OCI-LY7 (cell line): ENCODE measurements at regions not wholly inside any gene's neighbourhood (a gene's known extent, or its start where the extent isn't known, plus 50 kb on each side); places are given as distances from the start of the nearest gene placed in this dataset.

Experiments used
- BruUV-seq: library from RNA; stranded (reverse); fragments of 400-500 nt; replicated peaks from 2 replicates; lab custom pipeline; 2021; lab: Mats Ljungman, UMichigan
- CTCF ChIA-PET: fragments of 300-600 bp; sonication (Branson Sonifier 250); formaldehyde crosslinking; loops from one replicate; lab custom pipeline; 2022; ENCODE audit warnings: antibody characterized with exemption; ENCODE audit not compliant: unreplicated experiment; lab: Charles Lee
- POLR2A ChIA-PET: fragments of 300-600 bp; sonication (Branson Sonifier 250); formaldehyde crosslinking; loops from one replicate; lab custom pipeline; 2022; ENCODE audit warnings: antibody characterized with exemption; lab: Charles Lee
- DNase-seq: peaks from one replicate; pipeline ENCODE4 v3.0.0-alpha.2; 2015; ENCODE audit warnings: low spot score
- H2AFZ ChIP-seq: fragments of 200-600 bp; sonication (generic), shearing (Covaris generic); 2 replicates; pipeline ENCODE4 v1.6.1; 2014; ENCODE audit warnings: mild to moderate bottlenecking, antibody characterized with exemption, low read length, moderate library complexity
- H3K27ac ChIP-seq: fragments of 200-600 bp; sonication (generic); 2 replicates; pipeline ENCODE4 v1.5.1; 2014; ENCODE audit warnings: mixed run types, low read depth, mild to moderate bottlenecking, moderate library complexity, low read length, inconsistent platforms; ENCODE audit not compliant: poor library complexity, severe bottlenecking
- H3K36me3 ChIP-seq: fragments of 200-600 bp; sonication (generic); 2 replicates; pipeline ENCODE4 v1.6.1; 2014; ENCODE audit warnings: mild to moderate bottlenecking, antibody characterized with exemption, low read length, moderate library complexity, mixed read lengths; ENCODE audit not compliant: insufficient read depth
- H3K4me1 ChIP-seq: fragments of 200-600 bp; sonication (generic); 2 replicates; pipeline ENCODE4 v1.5.1; 2014; ENCODE audit warnings: mild to moderate bottlenecking, low read length; ENCODE audit not compliant: insufficient read depth, poor library complexity, severe bottlenecking
- H3K4me2 ChIP-seq: fragments of 200-600 bp; sonication (generic); 2 replicates; pipeline ENCODE4 v1.6.1; 2014; ENCODE audit warnings: mild to moderate bottlenecking, low read length
- H3K4me3 ChIP-seq: fragments of 200-600 bp; sonication (generic); 2 replicates; pipeline ENCODE4 v1.5.1; 2014; ENCODE audit warnings: mild to moderate bottlenecking, low read depth, low read length; ENCODE audit not compliant: poor library complexity, severe bottlenecking
- H3K79me2 ChIP-seq: fragments of 200-600 bp; sonication (generic); 2 replicates; pipeline ENCODE4 v1.6.1; 2016; ENCODE audit warnings: low read depth, mild to moderate bottlenecking, low read length, moderate library complexity, mixed read lengths; ENCODE audit not compliant: insufficient read depth
- H3K9me2 ChIP-seq: fragments of 200-600 bp; sonication (generic); 2 replicates; pipeline ENCODE4 v1.6.1; 2016; ENCODE audit warnings: mild to moderate bottlenecking, low read length, mixed read lengths; ENCODE audit not compliant: insufficient read depth
- H3K9me3 ChIP-seq: fragments of 200-600 bp; sonication (generic); 2 replicates; pipeline ENCODE4 v1.6.1; 2014; ENCODE audit warnings: mild to moderate bottlenecking, mixed run types, low read length, mixed read lengths
- H4K20me1 ChIP-seq: fragments of 200-600 bp; sonication (generic); 2 replicates; pipeline ENCODE4 v1.6.1; 2014; ENCODE audit warnings: mild to moderate bottlenecking, antibody characterized with exemption, low read length, moderate library complexity, mixed read lengths; ENCODE audit not compliant: insufficient read depth
- EZH2phosphoT487 ChIP-seq: fragments of 200-600 bp; sonication (generic); IDR thresholded peaks from 2 replicates; pipeline ENCODE4 v1.6.1; 2018; ENCODE audit warnings: low read depth, borderline replicate concordance, mild to moderate bottlenecking, mixed run types, antibody characterized with exemption, low read length, moderate library complexity, mixed read lengths
- intact Hi-C: fragments of 100-400 bp; cut with micrococcal nuclease; formaldehyde crosslinking; loops from one replicate; pipeline ENCODE4 v1.10.0; 2022; ENCODE audit not compliant: unreplicated experiment
- TF ChIP-seq, protein P1 (sequence below): fragments of 200-600 bp; sonication (generic); conservative IDR thresholded peaks from 2 replicates; pipeline ENCODE4 v1.5.1; 2014; ENCODE audit warnings: mild to moderate bottlenecking, antibody characterized with exemption, low read length, moderate library complexity, mixed read lengths

DNA sequence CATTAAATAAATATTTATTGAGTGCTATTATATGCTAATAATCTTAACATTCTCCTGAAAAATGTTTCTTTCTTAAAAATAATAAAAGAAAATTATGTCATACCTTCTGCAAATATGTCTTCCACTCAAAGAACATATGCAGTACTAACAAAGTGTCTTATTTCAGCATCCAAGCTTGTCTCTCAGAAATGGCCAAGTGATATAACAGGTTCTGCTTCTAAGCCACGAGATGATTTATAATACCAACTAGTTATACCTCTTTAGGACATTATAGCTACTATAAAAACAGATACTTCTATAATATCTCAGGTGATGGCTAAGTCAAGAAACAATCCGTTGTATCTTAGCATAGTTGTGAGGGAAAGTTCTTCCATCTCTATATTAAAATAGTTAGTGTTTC is 128.1 kb upstream of the ARID2 start:
- no peaks in the 10 kb centered on the region for H3K79me2 ChIP-seq
- H4K20me1 ChIP-seq = no peaks in the 10 kb centered on the region
- no peaks in the 10 kb centered on the region for H3K36me3 ChIP-seq
- H2AFZ ChIP-seq = no peak overlapping the region
- no peaks in the 10 kb centered on the region for H3K9me2 ChIP-seq
- H3K4me2 ChIP-seq = no peak overlapping the region
- CTCF ChIA-PET = no interaction called here
- DNase-seq = no peak
- POLR2A ChIA-PET = no interaction called here
- H3K4me1 ChIP-seq = no peaks in the 10 kb centered on the region
- intact Hi-C loops = no loop called here
- no TSS peak for BruUV-seq
- H3K4me3 ChIP-seq = no peak overlapping the region
- no peak for TF ChIP-seq EZH2phosphoT487
- TF ChIP-seq, protein P1, sequence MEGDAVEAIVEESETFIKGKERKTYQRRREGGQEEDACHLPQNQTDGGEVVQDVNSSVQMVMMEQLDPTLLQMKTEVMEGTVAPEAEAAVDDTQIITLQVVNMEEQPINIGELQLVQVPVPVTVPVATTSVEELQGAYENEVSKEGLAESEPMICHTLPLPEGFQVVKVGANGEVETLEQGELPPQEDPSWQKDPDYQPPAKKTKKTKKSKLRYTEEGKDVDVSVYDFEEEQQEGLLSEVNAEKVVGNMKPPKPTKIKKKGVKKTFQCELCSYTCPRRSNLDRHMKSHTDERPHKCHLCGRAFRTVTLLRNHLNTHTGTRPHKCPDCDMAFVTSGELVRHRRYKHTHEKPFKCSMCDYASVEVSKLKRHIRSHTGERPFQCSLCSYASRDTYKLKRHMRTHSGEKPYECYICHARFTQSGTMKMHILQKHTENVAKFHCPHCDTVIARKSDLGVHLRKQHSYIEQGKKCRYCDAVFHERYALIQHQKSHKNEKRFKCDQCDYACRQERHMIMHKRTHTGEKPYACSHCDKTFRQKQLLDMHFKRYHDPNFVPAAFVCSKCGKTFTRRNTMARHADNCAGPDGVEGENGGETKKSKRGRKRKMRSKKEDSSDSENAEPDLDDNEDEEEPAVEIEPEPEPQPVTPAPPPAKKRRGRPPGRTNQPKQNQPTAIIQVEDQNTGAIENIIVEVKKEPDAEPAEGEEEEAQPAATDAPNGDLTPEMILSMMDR = no peak
- H3K9me3 ChIP-seq = no peaks in the 10 kb centered on the region
- H3K27ac ChIP-seq = no peak overlapping the region

DNA sequence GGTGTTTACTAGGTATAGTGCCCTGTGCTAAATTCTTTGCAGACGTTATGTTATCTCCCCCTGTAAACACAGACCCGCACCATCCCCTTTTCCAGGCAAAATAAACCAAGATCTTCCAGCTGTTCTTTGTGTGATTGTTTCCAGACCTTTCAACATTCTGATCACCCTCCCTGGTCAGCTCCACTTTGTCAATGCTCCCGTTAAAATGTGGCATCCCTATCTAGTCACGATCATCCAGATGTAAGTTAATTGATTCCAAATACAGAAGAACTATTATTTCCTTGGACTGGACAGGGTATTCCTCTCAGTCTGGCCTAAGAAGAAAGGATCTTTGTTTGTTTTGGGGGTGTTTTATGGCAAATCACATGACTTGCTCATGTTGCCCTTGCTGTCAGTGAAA is 127.6 kb upstream of the ARID2 start:
- no peaks in the 10 kb centered on the region for H3K9me2 ChIP-seq
- BruUV-seq = no TSS peak
- no peak overlapping the region for H3K27ac ChIP-seq
- no peak overlapping the region for H3K4me3 ChIP-seq
- H3K36me3 ChIP-seq = no peaks in the 10 kb centered on the region
- ChIA-PET POLR2A (no interaction called here), CTCF (no interaction called here)
- no peaks in the 10 kb centered on the region for H4K20me1 ChIP-seq
- no peaks in the 10 kb centered on the region for H3K79me2 ChIP-seq
- TF ChIP-seq, protein P1 = no peak
- TF ChIP-seq EZH2phosphoT487 = no peak
- no peak for DNase-seq
- intact Hi-C loops = no loop called here
- no peaks in the 10 kb centered on the region for H3K4me1 ChIP-seq
- H3K9me3 ChIP-seq = no peaks in the 10 kb centered on the region
- no peak overlapping the region for H2AFZ ChIP-seq
- H3K4me2 ChIP-seq = no peak overlapping the region

DNA sequence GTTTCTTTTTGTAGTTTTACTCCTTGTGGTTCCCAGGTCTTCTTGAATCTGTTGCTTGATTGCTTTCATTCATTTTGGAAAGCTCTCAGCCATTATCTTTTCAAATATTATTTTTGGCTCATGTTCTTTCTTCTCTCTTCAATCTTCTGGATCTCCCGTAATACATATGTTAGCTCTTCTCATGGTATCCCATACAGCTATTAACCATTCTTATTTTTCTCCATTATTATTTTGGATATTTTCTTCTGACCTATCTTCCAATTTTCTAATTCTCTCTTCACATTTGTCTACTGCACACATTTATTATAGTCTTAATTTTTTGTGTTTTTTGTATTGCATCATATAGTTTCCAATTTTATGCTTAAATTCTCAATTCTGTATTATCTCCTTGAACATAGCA is 123.9 kb upstream of the ARID2 start:
- POLR2A ChIA-PET = interaction anchor here (0.7 kb wide), 1 partner anchor 10 kb away, joined by 3 read pairs; no protein-coding TSS in a partner anchor
- no peaks in the 10 kb centered on the region for H4K20me1 ChIP-seq
- CTCF ChIA-PET = no interaction called here
- H2AFZ ChIP-seq = no peak overlapping the region
- no peak overlapping the region for H3K4me2 ChIP-seq
- TF ChIP-seq, protein P1 = no peak
- TF ChIP-seq EZH2phosphoT487 = no peak
- H3K27ac ChIP-seq = no peak overlapping the region
- H3K79me2 ChIP-seq = no peaks in the 10 kb centered on the region
- intact Hi-C loops = no loop called here
- BruUV-seq = no TSS peak
- DNase-seq = no peak
- H3K4me3 ChIP-seq = no peak overlapping the region
- no peaks in the 10 kb centered on the region for H3K9me2 ChIP-seq
- H3K9me3 ChIP-seq = no peaks in the 10 kb centered on the region
- H3K36me3 ChIP-seq = no peaks in the 10 kb centered on the region
- H3K4me1 ChIP-seq = no peaks in the 10 kb centered on the region
